H1 (cell line): ENCODE measurements at regions not wholly inside any gene's neighbourhood (a gene's known extent, or its start where the extent isn't known, plus 50 kb on each side); places are given as distances from the start of the nearest gene placed in this dataset.

ENCODE experiments used
- CTCF ChIA-PET: fragments of 300-600 bp; sonication (Branson Sonifier 250); formaldehyde crosslinking; loops from one replicate; lab custom pipeline; 2021; ENCODE audit not compliant: partially characterized antibody; lab: Charles Lee
- POLR2A ChIA-PET: fragments of 300-600 bp; sonication (Branson Sonifier 250); formaldehyde crosslinking; loops from one replicate; lab custom pipeline; 2021; ENCODE audit warnings: inconsistent platforms; ENCODE audit not compliant: partially characterized antibody; lab: Charles Lee
- DNase-seq, 2 experiments: peaks; one replicate each; pipeline versions ENCODE4 v3.0.0 to v3.0.0-alpha.2; 2010 to 2022; ENCODE audit warnings: low spot score in 2 of 2, low read depth in 1 of 2, mixed read lengths in 1 of 2
- FAIRE-seq: peaks from 2 replicates; lab custom pipeline; 2011; peaks lifted over from hg19 to GRCh38; lab: Jason Lieb, UNC
- H2AFZ ChIP-seq: 2 replicates; pipeline ENCODE4 v1.8.1; 2012; ENCODE audit warnings: low read length, inconsistent platforms
- H2AK5ac ChIP-seq: 2 replicates; pipeline ENCODE4 v1.6.1; 2013; ENCODE audit warnings: low read depth, low read length
- H2BK120ac ChIP-seq: replicated peaks from 2 replicates; pipeline ENCODE3; 2013; ENCODE audit warnings: low read depth, low read length, inconsistent platforms
- H2BK12ac ChIP-seq: 2 replicates; pipeline ENCODE4 v1.6.1; 2013; ENCODE audit warnings: low read depth, low read length
- H2BK15ac ChIP-seq: 2 replicates; pipeline ENCODE4 v1.6.1; 2013; ENCODE audit warnings: low read length
- H2BK20ac ChIP-seq: 2 replicates; pipeline ENCODE4 v1.6.1; 2013; ENCODE audit warnings: low read length
- H2BK5ac ChIP-seq: 2 replicates; pipeline ENCODE4 v1.6.1; 2013; ENCODE audit warnings: low read depth, low read length
- H3K14ac ChIP-seq: 2 replicates; pipeline ENCODE4 v1.6.1; 2013; ENCODE audit warnings: inconsistent platforms; ENCODE audit not compliant: insufficient read length
- H3K18ac ChIP-seq: 2 replicates; pipeline ENCODE4 v1.6.1; 2013; ENCODE audit warnings: low read length; ENCODE audit errors: extremely low read depth
- H3K23ac ChIP-seq: 2 replicates; pipeline ENCODE4 v1.6.1; 2013; ENCODE audit warnings: inconsistent platforms; ENCODE audit not compliant: insufficient read length
- H3K23me2 ChIP-seq: 2 replicates; pipeline ENCODE4 v1.6.1; 2013; ENCODE audit warnings: low read depth, low read length
- H3K27ac ChIP-seq: 2 replicates; pipeline ENCODE4 v1.6.1; 2011; ENCODE audit warnings: low read depth, low read length, inconsistent platforms
- H3K27me3 ChIP-seq, 4 experiments: replicated peaks in 1 of 4; 1 replicate in 1 of 4; 2 replicates in 3 of 4; pipeline versions ENCODE4 v1.6.1 to v1.8.1; 2011 to 2013; ENCODE audit warnings: low read length in 3 of 4, mild to moderate bottlenecking in 3 of 4, inconsistent platforms in 2 of 4, mixed read lengths in 2 of 4, moderate library complexity in 1 of 4; ENCODE audit not compliant: control insufficient read depth in 3 of 4, insufficient read depth in 3 of 4; ENCODE audit errors: extremely low read depth in 1 of 4
- H3K36me3 ChIP-seq, 4 experiments: 2 replicates each; pipeline versions ENCODE4 v1.6.1 to v1.8.1; 2011 to 2013; ENCODE audit warnings: mild to moderate bottlenecking in 4 of 4, low read length in 3 of 4, moderate library complexity in 2 of 4, control low read depth in 1 of 4, inconsistent platforms in 1 of 4; ENCODE audit not compliant: insufficient read depth in 4 of 4, control insufficient read depth in 2 of 4
- H3K4ac ChIP-seq: replicated peaks from 2 replicates; pipeline ENCODE3; 2013; ENCODE audit warnings: low read length, low read depth, mixed read lengths, inconsistent platforms; ENCODE audit not compliant: insufficient read length
- H3K4me1 ChIP-seq, 4 experiments: replicated peaks in 1 of 4; 1 replicate in 1 of 4; 2 replicates in 3 of 4; pipeline versions ENCODE4 v1.6.1 to v1.8.1; 2011 to 2013; ENCODE audit warnings: low read length in 3 of 4, inconsistent platforms in 2 of 4, mixed read lengths in 1 of 4; ENCODE audit not compliant: insufficient read depth in 4 of 4, control insufficient read depth in 3 of 4
- H3K4me2 ChIP-seq, 2 experiments: 2 replicates each; pipeline versions ENCODE4 v1.6.1 to v1.8.1; 2011 to 2013; ENCODE audit warnings: low read depth in 2 of 2, low read length in 2 of 2, control low read depth in 1 of 2, inconsistent platforms in 1 of 2, mild to moderate bottlenecking in 1 of 2; ENCODE audit not compliant: insufficient read depth in 1 of 2
- H3K4me3 ChIP-seq, 4 experiments: fragments of 200-600, 300-600 bp in 1 of 4; sonication (generic), shearing (Covaris generic), sonication (Bioruptor Twin) in 1 of 4; 2 replicates each; pipeline versions ENCODE4 v1.5.1 to v1.8.1; 2011 to 2016; ENCODE audit warnings: low read length in 4 of 4, low read depth in 3 of 4, control low read depth in 2 of 4, inconsistent platforms in 2 of 4, mild to moderate bottlenecking in 2 of 4, mixed read lengths in 1 of 4, moderate library complexity in 1 of 4; ENCODE audit not compliant: insufficient read depth in 2 of 4; ENCODE audit errors: extremely low read depth in 1 of 4
- H3K56ac ChIP-seq: replicated peaks from 2 replicates; pipeline ENCODE3; 2013; ENCODE audit warnings: low read depth, mild to moderate bottlenecking, mixed read lengths, low read length, inconsistent platforms; ENCODE audit not compliant: insufficient read length
- H3K79me1 ChIP-seq: 2 replicates; pipeline ENCODE4 v1.6.1; 2013; ENCODE audit warnings: low read depth, low read length, control low read depth
- H3K79me2 ChIP-seq, 2 experiments: 2 replicates each; pipeline versions ENCODE4 v1.6.1 to v1.8.1; 2012 to 2013; ENCODE audit warnings: low read length in 2 of 2, mild to moderate bottlenecking in 2 of 2, inconsistent platforms in 1 of 2; ENCODE audit not compliant: insufficient read depth in 2 of 2, control insufficient read depth in 1 of 2
- H3K9ac ChIP-seq, 4 experiments: replicated peaks in 1 of 4; 1 replicate in 1 of 4; 2 replicates in 3 of 4; pipeline versions ENCODE4 v1.6.1 to v1.8.1; 2011 to 2013; ENCODE audit warnings: low read depth in 3 of 4, low read length in 3 of 4, control low read depth in 2 of 4, mild to moderate bottlenecking in 2 of 4, moderate library complexity in 2 of 4, inconsistent platforms in 1 of 4; ENCODE audit errors: extremely low read depth in 1 of 4
- H3K9me3 ChIP-seq, 2 experiments: 2 replicates each; pipeline versions ENCODE4 v1.6.1 to v1.8.1; 2012 to 2013; ENCODE audit warnings: mild to moderate bottlenecking in 2 of 2, moderate library complexity in 2 of 2, control low read depth in 1 of 2, inconsistent platforms in 1 of 2, low read depth in 1 of 2, low read length in 1 of 2, mixed read lengths in 1 of 2; ENCODE audit not compliant: insufficient read depth in 2 of 2
- H4K20me1 ChIP-seq, 2 experiments: replicated peaks in 1 of 2; 2 replicates each; pipeline versions ENCODE3 to v1.8.1; 2011 to 2013; ENCODE audit warnings: inconsistent platforms in 2 of 2, low read length in 2 of 2, mild to moderate bottlenecking in 1 of 2; ENCODE audit not compliant: insufficient read depth in 2 of 2, control insufficient read depth in 1 of 2
- H4K5ac ChIP-seq: 2 replicates; pipeline ENCODE4 v1.6.1; 2013; ENCODE audit warnings: low read length, low read depth, mixed read lengths, inconsistent platforms; ENCODE audit not compliant: insufficient read length
- H4K8ac ChIP-seq: 2 replicates; pipeline ENCODE4 v1.8.0; 2013; ENCODE audit warnings: mild to moderate bottlenecking, moderate library complexity, low read length, inconsistent platforms; ENCODE audit not compliant: insufficient read depth; ENCODE audit errors: extremely low read depth
- H4K91ac ChIP-seq: replicated peaks from 2 replicates; pipeline ENCODE3; 2013; ENCODE audit warnings: low read length, mixed read lengths, inconsistent platforms; ENCODE audit not compliant: insufficient read length
- ATF2 ChIP-seq: IDR thresholded peaks from 2 replicates; pipeline ENCODE4 v1.6.1; 2012; ENCODE audit warnings: low read length, inconsistent platforms
- ATF3 ChIP-seq: IDR thresholded peaks from 2 replicates; pipeline ENCODE4 v1.6.1; 2011; ENCODE audit warnings: low read depth, mild to moderate bottlenecking, low read length; ENCODE audit not compliant: insufficient read depth
- CBX5 ChIP-seq: fragments of 300-800, 300-1000 bp; sonication (generic); IDR thresholded peaks from 2 replicates; pipeline ENCODE4 v1.7.1; 2016; ENCODE audit warnings: antibody characterized with exemption, low read length, low read depth
- NRF1 ChIP-seq: IDR thresholded peaks from 2 replicates; pipeline ENCODE4 v1.6.1; 2011; ENCODE audit warnings: mild to moderate bottlenecking, low read depth, low read length, improper control_type of control experiment
- PHF8 ChIP-seq: fragments of 200-600 bp; sonication (generic); conservative IDR thresholded peaks from 2 replicates; pipeline ENCODE4 v1.7.1; 2012; ENCODE audit warnings: low read depth, mild to moderate bottlenecking, inconsistent platforms, low read length, moderate library complexity
- POLR2AphosphoS5 ChIP-seq: IDR thresholded peaks from 2 replicates; pipeline ENCODE4 v1.6.1; 2011; ENCODE audit warnings: low read depth, low read length
- SIX5 ChIP-seq: IDR thresholded peaks from 2 replicates; pipeline ENCODE4 v1.6.1; 2011; ENCODE audit warnings: mild to moderate bottlenecking, low read depth, low read length
- SP4 ChIP-seq: IDR thresholded peaks from 2 replicates; pipeline ENCODE4 v1.6.1; 2012; ENCODE audit warnings: low read length, inconsistent platforms
- WGBS, 2 experiments: shearing (Covaris generic) in 1 of 2; methylation state at CpG; one replicate each; pipeline versions ENCODE4 v1.1.6 to v1.1.7; 2013 to 2015; ENCODE audit warnings: low lambda C conversion rate in 2 of 2, mixed read lengths in 2 of 2, inconsistent platforms in 1 of 2, low coverage in 1 of 2, missing lambda C conversion rate in 1 of 2; ENCODE audit not compliant: insufficient replicate concordance in 2 of 2, insufficient coverage in 1 of 2, insufficient read length in 1 of 2; ENCODE audit errors: extremely low coverage in 1 of 2, missing lambda C conversion rate in 1 of 2; 5-methylcytosine and 5-hydroxymethylcytosine counted together

GRCh38 chr5:116673453-116673852 is 98.8 kb upstream of the SEMA6A start:
- H3K4me2 ChIP-seq = no peak overlapping the region
- TF ChIP-seq ATF2 (no peak), SP4 (no peak), POLR2AphosphoS5 (no peak), ATF3 (no peak), NRF1 (no peak), SIX5 (no peak), CBX5 (no peak), PHF8 (no peak)
- H3K4me1 ChIP-seq = no peaks in the 10 kb centered on the region
- no peak overlapping the region for H3K18ac ChIP-seq
- WGBS, 2 experiments = 94% methylated on average over 2 of the region's 2 CpGs; no CpG with 5 or more reads in 1 of the 2 experiments
- no peaks in the 10 kb centered on the region for H3K23me2 ChIP-seq
- no peak overlapping the region for H3K56ac ChIP-seq
- no peak overlapping the region for H2BK120ac ChIP-seq
- FAIRE-seq = no peak
- ChIA-PET CTCF (interaction anchor here (0.7 to 1.1 kb wide), 2 partner anchors 12 to 329 kb away, joined by 3 read pairs; no protein-coding TSS in a partner anchor), POLR2A (no interaction called here)
- no peak overlapping the region for H2BK15ac ChIP-seq
- H3K9ac ChIP-seq = no peak overlapping the region
- H3K4ac ChIP-seq = no peak overlapping the region
- no peak overlapping the region for H3K23ac ChIP-seq
- H3K27ac ChIP-seq = no peak overlapping the region
- no peaks in the 10 kb centered on the region for H3K79me1 ChIP-seq
- DNase-seq = no peak
- H2BK20ac ChIP-seq = no peak overlapping the region
- no peak overlapping the region for H4K8ac ChIP-seq
- no peak overlapping the region for H2AFZ ChIP-seq
- H3K36me3 ChIP-seq = no peaks in the 10 kb centered on the region
- no peak overlapping the region for H4K91ac ChIP-seq
- no peaks in the 10 kb centered on the region for H3K79me2 ChIP-seq
- H4K5ac ChIP-seq = no peak overlapping the region
- no peak overlapping the region for H2BK12ac ChIP-seq
- no peak overlapping the region for H3K4me3 ChIP-seq
- no peaks in the 10 kb centered on the region for H3K9me3 ChIP-seq
- no peak overlapping the region for H2BK5ac ChIP-seq
- H3K14ac ChIP-seq = no peak overlapping the region
- H3K27me3 ChIP-seq = no peaks in the 10 kb centered on the region
- H4K20me1 ChIP-seq = no peaks in the 10 kb centered on the region
- H2AK5ac ChIP-seq = no peak overlapping the region
